HG03139 (cell line): ENCODE measurements at regions not wholly inside any gene's neighbourhood (a gene's known extent, or its start where the extent isn't known, plus 50 kb on each side); places are given as distances from the start of the nearest gene placed in this dataset.
"Not testable (repeated sequence)": the region's sequence is repeated elsewhere in the genome, so short reads cannot be mapped to it uniquely, and the experiment has no call there.

ENCODE experiments used
- ATAC-seq: cut with Tn5 transposase; IDR thresholded peaks from one replicate; pipeline ENCODE4 v1.9.1; 2021; ENCODE audit not compliant: unreplicated experiment

GRCh38 chr5:39775086-39775796 is 350.5 kb upstream of the DAB2 start:
- ATAC-seq, result no peak

GRCh38 chr5:39774605-39775004 is 349.8 kb upstream of the DAB2 start:
- ATAC-seq, result no peak

GRCh38 chr5:39772307-39772706 is 347.5 kb upstream of the DAB2 start:
- no peak for ATAC-seq

- ATAC-seq, result no peak
Measured at GRCh38 chr5:39767916-39768315, 343.1 kb upstream of the DAB2 start.

- ATAC-seq, result no peak
Measured at GRCh38 chr5:39765366-39765765, 340.6 kb upstream of the DAB2 start.

GRCh38 chr5:39762761-39763160 is 338.0 kb upstream of the DAB2 start:
- ATAC-seq, result no peak

GRCh38 chr5:39761199-39761950 is 336.6 kb upstream of the DAB2 start:
- ATAC-seq, result no peak

- ATAC-seq, result no peak
Measured at GRCh38 chr5:39760385-39761198, 335.8 kb upstream of the DAB2 start.

GRCh38 chr5:39759701-39760100 is 334.9 kb upstream of the DAB2 start:
- ATAC-seq, result no peak

- no peak for ATAC-seq
Measured at GRCh38 chr5:39758426-39758825, 333.6 kb upstream of the DAB2 start.

GRCh38 chr5:39757131-39757530 is 332.4 kb upstream of the DAB2 start:
- no peak for ATAC-seq

GRCh38 chr5:39755986-39756385 is 331.2 kb upstream of the DAB2 start:
- no peak for ATAC-seq

- no peak for ATAC-seq
Measured at GRCh38 chr5:39755452-39755851, 330.7 kb upstream of the DAB2 start.

- ATAC-seq, result not testable (repeated sequence)
Measured at GRCh38 chr5:39753747-39754146, 329.0 kb upstream of the DAB2 start.

GRCh38 chr5:39750661-39751060 is 325.9 kb upstream of the DAB2 start:
- ATAC-seq, result no peak

GRCh38 chr5:39742916-39743315 is 318.1 kb upstream of the DAB2 start:
- no peak for ATAC-seq

GRCh38 chr5:39740404-39740803 is 315.6 kb upstream of the DAB2 start:
- ATAC-seq, result no peak

- ATAC-seq, result no peak
Measured at GRCh38 chr5:39732166-39732565, 307.4 kb upstream of the DAB2 start.

GRCh38 chr5:39730699-39731098 is 305.9 kb upstream of the DAB2 start:
- ATAC-seq, result no peak

- ATAC-seq, result no peak
Measured at GRCh38 chr5:39730006-39730405, 305.2 kb upstream of the DAB2 start.

GRCh38 chr5:39726467-39726866 is 301.7 kb upstream of the DAB2 start:
- no peak for ATAC-seq

- no peak for ATAC-seq
Measured at GRCh38 chr5:39721394-39721793, 296.6 kb upstream of the DAB2 start.
